HepG2 (cell line): ENCODE measurements at regions not wholly inside any gene's neighbourhood (a gene's known extent, or its start where the extent isn't known, plus 50 kb on each side); places are given as distances from the start of the nearest gene placed in this dataset.

Experiments used
- AHDC1 ChIP-seq: sonication (generic); formaldehyde crosslinking; IDR thresholded peaks from 2 replicates; pipeline ENCODE4 v1.5.1; 2020; ENCODE audit warnings: mild to moderate bottlenecking, missing genetic modification reagents, borderline replicate concordance
- CBX5 ChIP-seq: sonication (generic); formaldehyde crosslinking; IDR thresholded peaks from 2 replicates; pipeline ENCODE4 v1.4.0; 2020; ENCODE audit warnings: missing genetic modification reagents, borderline replicate concordance
- CCDC6 ChIP-seq: sonication (generic); formaldehyde crosslinking; IDR thresholded peaks from 2 replicates; pipeline ENCODE4 v1.8.1; 2022; ENCODE audit warnings: mild to moderate bottlenecking, missing genetic modification reagents, moderate library complexity
- DRAP1 ChIP-seq: IDR thresholded peaks from 2 replicates; pipeline ENCODE4 v1.6.1; 2016; ENCODE audit warnings: missing genetic modification reagents, missing compliant biosample characterization
- HDAC1 ChIP-seq: sonication (generic); formaldehyde crosslinking; IDR thresholded peaks from 2 replicates; pipeline ENCODE4 v1.5.1; 2020; ENCODE audit warnings: mild to moderate bottlenecking, missing genetic modification reagents
- IRF2 ChIP-seq: IDR thresholded peaks from 2 replicates; pipeline ENCODE4 v1.6.1; 2018; ENCODE audit warnings: missing genetic modification reagents, missing compliant biosample characterization
- PHF21A ChIP-seq: sonication (generic); formaldehyde crosslinking; IDR thresholded peaks from 2 replicates; pipeline ENCODE4 v1.5.0; 2020; ENCODE audit warnings: mild to moderate bottlenecking, missing genetic modification reagents
- RARA ChIP-seq: IDR thresholded peaks from 2 replicates; pipeline ENCODE4 v1.6.1; 2016; ENCODE audit warnings: missing genetic modification reagents, missing compliant biosample characterization
- REST ChIP-seq, 2 experiments: IDR thresholded peaks; 2 replicates each; pipeline ENCODE4 v1.6.1; 2011 to 2012; ENCODE audit warnings: low read length in 2 of 2, borderline replicate concordance in 1 of 2, low read depth in 1 of 2, mild to moderate bottlenecking in 1 of 2, moderate library complexity in 1 of 2
- SOX5 ChIP-seq: IDR thresholded peaks from 2 replicates; pipeline ENCODE4 v1.6.1; 2016; ENCODE audit warnings: borderline replicate concordance
- TERF1 ChIP-seq: sonication (generic); formaldehyde crosslinking; IDR thresholded peaks from 2 replicates; pipeline ENCODE4 v1.8.0; 2022; ENCODE audit warnings: mild to moderate bottlenecking, missing genetic modification reagents, moderate library complexity
- TOE1 ChIP-seq: sonication (generic); formaldehyde crosslinking; IDR thresholded peaks from 2 replicates; pipeline ENCODE4 v1.4.0; 2020; ENCODE audit warnings: mild to moderate bottlenecking, missing genetic modification reagents
- XRCC5 ChIP-seq: fragments of 200-400 bp; formaldehyde crosslinking; optimal IDR thresholded peaks from 2 replicates; pipeline ENCODE3; 2017; ENCODE audit warnings: mild to moderate bottlenecking, low read length
- ZBTB38 ChIP-seq: sonication (generic); formaldehyde crosslinking; IDR thresholded peaks from 2 replicates; pipeline ENCODE4 v1.5.1; 2020; ENCODE audit warnings: mild to moderate bottlenecking, missing genetic modification reagents
- ZEB1 ChIP-seq: IDR thresholded peaks from 2 replicates; pipeline ENCODE4 v1.6.1; 2012; ENCODE audit warnings: mild to moderate bottlenecking, low read depth, inconsistent platforms; ENCODE audit not compliant: insufficient replicate concordance
- ZFP90 ChIP-seq: sonication (generic); formaldehyde crosslinking; IDR thresholded peaks from 2 replicates; pipeline ENCODE4 v1.8.0; 2022; ENCODE audit warnings: missing genetic modification reagents, mild to moderate bottlenecking, inconsistent platforms, borderline replicate concordance
- ZNF414 ChIP-seq: sonication (generic); formaldehyde crosslinking; IDR thresholded peaks from 2 replicates; pipeline ENCODE4 v1.5.0; 2020; ENCODE audit warnings: missing genetic modification reagents
- ZNF607 ChIP-seq: sonication (generic); formaldehyde crosslinking; IDR thresholded peaks from 2 replicates; pipeline ENCODE4 v1.5.1; 2020; ENCODE audit warnings: missing genetic modification reagents, mild to moderate bottlenecking, borderline replicate concordance
- ZNF841 ChIP-seq: sonication (generic); formaldehyde crosslinking; IDR thresholded peaks from 2 replicates; pipeline ENCODE4 v1.8.1; 2023; ENCODE audit warnings: missing genetic modification reagents, borderline replicate concordance

- TF ChIP-seq REST (IDR thresholded peaks at IDR 0.05; ENCODE audit: borderline replicate concordance in 1 of 2, low read depth in 1 of 2, low read length in 2 of 2) = peak in 1 of 2 experiments; percentile 16; a peak in 1 of 4 replicates
- TF ChIP-seq ZNF841 (CRISPR knock-in tag) = no peak
- TF ChIP-seq ZNF607 (CRISPR knock-in tag) = no peak
- TF ChIP-seq ZNF414 (CRISPR knock-in tag) = no peak
- peak; percentile 94 for TF ChIP-seq HDAC1 (CRISPR knock-in tag)
- peak; percentile 93 for TF ChIP-seq IRF2 (CRISPR knock-in tag)
- 0 out of 2 replicates have a peak, but pooled peaks have one; percentile 45 for TF ChIP-seq TOE1 (CRISPR knock-in tag)
- TF ChIP-seq PHF21A (CRISPR knock-in tag) = peak; percentile 90
- TF ChIP-seq DRAP1 (CRISPR knock-in tag) = no peak; the same call in 1 of the 2 replicates
- peak; percentile 88 for TF ChIP-seq AHDC1
- TF ChIP-seq XRCC5 = peak; percentile 78
- TF ChIP-seq ZFP90 (CRISPR knock-in tag) = peak; percentile 89; the same call in 1 of the 2 replicates
- TF ChIP-seq SOX5 = peak; percentile 98
- peak; percentile 98 for TF ChIP-seq RARA
- TF ChIP-seq ZEB1 = peak; percentile 74
- TF ChIP-seq CBX5 (CRISPR knock-in tag) = peak; percentile 94
- TF ChIP-seq TERF1 (CRISPR knock-in tag) = no peak
- TF ChIP-seq ZBTB38 (CRISPR knock-in tag) = peak; percentile 71
- TF ChIP-seq CCDC6 (CRISPR knock-in tag) = peak; percentile 86; the same call in 1 of the 2 replicates
Observed at GRCh38 chr1:40919475-40920011, 57.4 kb upstream of the CITED4 start (continued).
